ENCODE measurements at regions not wholly inside any gene's neighbourhood (a gene's known extent, or its start where the extent isn't known, plus 50 kb on each side); places are given as distances from the start of the nearest gene placed in this dataset.

- no peak for TF ChIP-seq CTCF (IDR thresholded peaks at IDR 0.05; ENCODE audit: insufficient read depth, low read depth, low read length)
- no peak for TF ChIP-seq EZH2 (IDR thresholded peaks at IDR 0.05; ENCODE audit: insufficient read depth, low read length)
These were observed 73.2 kb upstream of the CITED2 start for GRCh38 chr6:139447656-139447975.
